ENCODE measurements at regions not wholly inside any gene's neighbourhood (a gene's known extent, or its start where the extent isn't known, plus 50 kb on each side); places are given as distances from the start of the nearest gene placed in this dataset.
"Not testable (repeated sequence)": the region's sequence is repeated elsewhere in the genome, so short reads cannot be mapped to it uniquely, and the experiment has no call there.

DNA sequence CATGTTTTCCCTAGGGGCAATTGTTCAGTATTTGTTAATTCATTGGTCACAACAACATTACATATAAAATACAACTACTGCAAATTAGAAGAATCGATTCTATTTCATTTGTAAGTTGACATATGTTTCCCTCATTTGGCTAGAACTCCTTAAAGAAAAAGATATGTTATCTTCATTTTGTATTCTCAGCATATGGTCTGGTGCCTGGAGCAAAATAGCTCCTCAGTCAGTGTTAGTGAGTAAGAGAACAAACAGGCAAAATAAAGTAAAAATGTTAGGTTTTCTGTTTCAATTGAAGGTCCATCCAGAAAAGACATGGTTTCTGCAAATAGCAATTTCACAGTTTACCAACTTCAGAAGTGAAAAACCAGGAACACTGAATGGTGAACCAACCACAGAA lies 1343.1 kb downstream of the ROBO1 start:
- DNase-seq (ENCODE audit: low spot score), result no peak

GRCh38 chr3:78426454-78426853 lies 1341.3 kb downstream of the ROBO1 start:
- DNase-seq (ENCODE audit: low spot score), result no peak

- no peak for DNase-seq (ENCODE audit: low spot score)
Observed at GRCh38 chr3:78427303-78427702, 1340.5 kb downstream of the ROBO1 start.

- no peak for DNase-seq (ENCODE audit: low spot score)
Observed at GRCh38 chr3:78430741-78431140, 1337.1 kb downstream of the ROBO1 start.

- DNase-seq (ENCODE audit: low spot score), result no peak
Observed at GRCh38 chr3:78434801-78435200, 1333.0 kb downstream of the ROBO1 start.

GRCh38 chr3:78455166-78455565 lies 1312.6 kb downstream of the ROBO1 start:
- DNase-seq (ENCODE audit: low spot score), result no peak

- DNase-seq (ENCODE audit: low spot score), result no peak
Observed at GRCh38 chr3:78455712-78456433, 1311.9 kb downstream of the ROBO1 start.

DNA sequence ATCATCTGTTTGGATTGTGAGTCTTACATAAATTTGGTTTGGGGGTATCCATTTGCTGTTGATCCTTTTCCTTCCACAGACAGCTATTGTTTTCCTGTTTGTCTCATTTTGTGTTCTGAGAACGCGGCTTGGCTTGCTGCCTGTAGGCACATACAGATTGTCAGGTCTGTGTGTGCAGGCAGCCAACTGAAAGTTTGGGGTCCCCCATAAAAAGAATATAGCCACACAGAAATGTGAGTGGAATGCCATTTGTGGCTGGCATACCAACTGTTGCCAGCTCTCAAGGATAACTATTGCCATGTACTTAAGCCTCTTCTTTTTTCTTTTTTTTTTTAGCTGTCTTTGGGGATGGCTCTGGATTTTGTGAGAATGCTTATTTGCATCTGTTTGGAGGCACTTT lies 1308.0 kb downstream of the ROBO1 start:
- DNase-seq (ENCODE audit: low spot score), result no peak

GRCh38 chr3:78462021-78462420 lies 1305.8 kb downstream of the ROBO1 start:
- no peak for DNase-seq (ENCODE audit: low spot score)

DNA sequence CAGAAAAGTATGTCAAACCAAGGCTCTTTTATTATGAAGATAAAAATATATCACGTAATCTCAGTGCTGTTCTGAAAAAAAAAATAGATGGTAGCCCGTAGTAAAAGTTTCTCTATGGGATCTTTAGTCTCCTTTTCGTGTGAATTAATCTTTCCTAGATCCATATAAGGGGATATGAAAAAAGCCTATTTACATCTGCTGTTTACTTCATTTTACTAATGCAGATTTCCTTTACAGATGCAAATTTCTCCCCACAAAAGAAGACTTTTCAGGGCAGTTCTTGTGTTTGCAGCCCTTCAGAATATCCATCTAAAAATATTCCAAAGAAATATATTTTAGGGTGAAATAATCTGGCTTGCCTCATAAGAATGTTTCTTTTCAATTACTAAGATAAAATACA lies 1291.7 kb downstream of the ROBO1 start:
- no peak for DNase-seq (ENCODE audit: low spot score)

- DNase-seq (ENCODE audit: low spot score), result no peak
Observed at GRCh38 chr3:78481050-78481449, 1286.7 kb downstream of the ROBO1 start.

DNA sequence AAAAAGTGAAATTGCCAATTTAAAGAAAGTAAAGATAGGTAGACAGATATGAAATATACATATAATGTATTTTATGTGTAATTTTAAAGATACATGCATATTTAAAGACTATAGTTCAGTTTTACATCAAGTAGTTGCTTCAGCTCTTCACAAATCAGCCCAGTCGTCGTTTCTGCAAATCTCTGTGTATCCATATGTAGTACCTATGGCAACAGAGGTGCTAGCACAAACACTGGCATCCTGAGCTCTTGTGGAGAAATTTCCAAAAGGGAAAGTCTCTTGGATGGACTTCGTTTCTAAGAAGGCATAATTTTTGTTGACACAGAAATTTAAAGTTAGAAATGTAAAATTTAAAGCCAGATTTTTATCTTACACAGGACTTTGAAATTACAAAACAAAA lies 1284.7 kb downstream of the ROBO1 start:
- DNase-seq (ENCODE audit: low spot score), result no peak

GRCh38 chr3:78494851-78495250 lies 1272.9 kb downstream of the ROBO1 start:
- DNase-seq (ENCODE audit: low spot score), result no peak

DNA sequence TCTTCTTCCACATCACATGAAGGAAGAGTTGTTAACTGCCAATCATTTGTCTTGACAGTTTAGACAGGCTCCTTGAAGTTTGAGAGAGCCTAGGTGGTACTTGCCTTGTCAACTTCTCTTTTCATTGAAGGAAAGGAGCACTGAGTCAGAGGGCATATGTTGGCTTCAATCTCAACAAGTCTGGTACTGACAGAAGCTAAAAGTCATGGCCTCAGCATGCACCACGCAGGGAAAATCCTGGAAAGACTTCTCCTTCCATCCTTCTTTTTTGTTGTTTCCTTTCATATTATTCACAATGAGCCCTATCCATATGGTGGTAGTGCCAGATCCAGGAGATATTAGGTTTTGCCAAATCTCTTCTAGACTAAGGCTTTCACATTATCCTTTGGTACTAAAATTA lies 1272.5 kb downstream of the ROBO1 start:
- no peak for DNase-seq (ENCODE audit: low spot score)

GRCh38 chr3:78496501-78496900 lies 1271.3 kb downstream of the ROBO1 start:
- DNase-seq (ENCODE audit: low spot score), result no peak

- no peak for DNase-seq (ENCODE audit: low spot score)
Observed at GRCh38 chr3:78497021-78497420, 1270.8 kb downstream of the ROBO1 start.

DNA sequence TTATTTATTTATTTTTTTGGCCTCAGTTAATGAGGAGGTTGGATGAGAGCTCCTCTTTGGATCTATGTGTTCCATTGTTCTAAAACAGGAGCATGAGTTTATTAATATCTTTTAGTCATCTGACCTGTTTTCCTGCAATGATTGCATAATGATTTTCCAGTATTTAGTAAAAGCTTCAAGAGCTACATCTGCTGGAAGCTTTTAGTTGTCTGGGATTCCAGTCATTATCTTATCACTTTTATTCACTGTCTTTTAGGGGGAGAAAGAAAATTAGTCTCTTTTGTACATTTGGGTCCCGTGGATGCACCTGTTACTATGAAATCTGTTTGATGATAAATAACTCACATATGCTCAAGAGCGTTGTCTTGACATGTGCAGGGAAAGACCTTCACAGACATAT lies 1270.0 kb downstream of the ROBO1 start:
- DNase-seq (ENCODE audit: low spot score), result no peak

GRCh38 chr3:78506061-78506460 lies 1261.7 kb downstream of the ROBO1 start:
- DNase-seq (ENCODE audit: low spot score), result no peak

- DNase-seq (ENCODE audit: low spot score), result no peak
Observed at GRCh38 chr3:78506581-78507195, 1261.1 kb downstream of the ROBO1 start.

GRCh38 chr3:78507196-78507984 lies 1260.4 kb downstream of the ROBO1 start:
- no peak for DNase-seq (ENCODE audit: low spot score)

- DNase-seq (ENCODE audit: low spot score), result no peak
Observed at GRCh38 chr3:78511840-78512239, 1256.0 kb downstream of the ROBO1 start.

DNA sequence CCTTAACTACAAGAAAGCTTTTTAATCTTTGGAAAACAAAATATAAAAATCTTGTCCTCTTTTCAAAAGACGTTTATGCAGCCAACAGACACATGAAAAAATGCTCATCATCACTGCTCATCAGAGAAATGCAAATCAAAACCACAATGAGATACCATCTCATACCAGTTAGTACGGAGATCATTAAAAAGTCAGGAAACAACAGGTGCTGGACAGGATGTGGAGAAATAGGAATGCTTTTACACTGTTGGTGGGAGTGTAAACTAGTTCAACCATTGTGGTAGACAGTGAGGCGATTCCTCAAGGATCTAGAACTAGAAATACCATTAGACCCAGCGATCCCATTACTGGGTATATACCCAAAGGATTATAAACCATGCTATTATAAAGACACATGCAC lies 1255.0 kb downstream of the ROBO1 start:
- not testable (repeated sequence) for DNase-seq (ENCODE audit: low spot score)

- no peak for DNase-seq (ENCODE audit: low spot score)
Observed at GRCh38 chr3:78516437-78516836, 1251.4 kb downstream of the ROBO1 start.
